HCT116 (cell line): ENCODE measurements at regions not wholly inside any gene's neighbourhood (a gene's known extent, or its start where the extent isn't known, plus 50 kb on each side); places are given as distances from the start of the nearest gene placed in this dataset.

Source experiments
- ATF3 ChIP-seq: IDR thresholded peaks from 2 replicates; pipeline ENCODE4 v1.6.1; 2012
- CTCF ChIP-seq, 3 experiments: fragments of 200-600 bp in 1 of 3; sonication (generic) in 1 of 3; IDR thresholded peaks in 2 of 3; conservative IDR thresholded peaks in 1 of 3; 2 replicates each; pipeline ENCODE4 v1.5.1; 2012 to 2017; ENCODE audit warnings: low read depth in 2 of 3, low read length in 2 of 3, antibody characterized with exemption in 1 of 3, borderline replicate concordance in 1 of 3, control low read depth in 1 of 3, mild to moderate bottlenecking in 1 of 3, mixed read lengths in 1 of 3, mixed run types in 1 of 3, moderate library complexity in 1 of 3; ENCODE audit not compliant: insufficient read depth in 1 of 3
- ELF1 ChIP-seq: IDR thresholded peaks from 2 replicates; pipeline ENCODE4 v1.6.1; 2012; ENCODE audit warnings: low read depth, borderline replicate concordance
- EZH2 ChIP-seq: fragments of 200-600 bp; sonication (generic); IDR thresholded peaks from 2 replicates; pipeline ENCODE4 v1.6.1; 2017; ENCODE audit warnings: antibody characterized with exemption, mixed run types
- POLR2A ChIP-seq: IDR thresholded peaks from 2 replicates; pipeline ENCODE4 v1.7.0; 2011; ENCODE audit warnings: borderline replicate concordance; ENCODE audit not compliant: insufficient read depth, insufficient read length; ENCODE audit errors: extremely low read depth
- YY1 ChIP-seq: IDR thresholded peaks from 2 replicates; pipeline ENCODE4 v1.6.1; 2011; ENCODE audit warnings: low read length, low read depth, moderate library complexity, mild to moderate bottlenecking; ENCODE audit not compliant: insufficient replicate concordance; ENCODE audit errors: extremely low read depth

GRCh38 chr6:140079328-140079727 lies 704.9 kb upstream of the CITED2 start:
- TF ChIP-seq CTCF (IDR thresholded peaks at IDR 0.05 in 2 of 3, conservative IDR thresholded peaks at IDR 0.05 in 1 of 3; ENCODE audit: borderline replicate concordance in 1 of 3, insufficient read depth in 1 of 3, low read depth in 2 of 3, low read length in 2 of 3) (no peak), EZH2 (no peak), ATF3 (no peak), YY1 (no peak), POLR2A (no peak), ELF1 (no peak)
